NAMALWA (cell line): ENCODE measurements at regions not wholly inside any gene's neighbourhood (a gene's known extent, or its start where the extent isn't known, plus 50 kb on each side); places are given as distances from the start of the nearest gene placed in this dataset.

ENCODE experiments used
- DNase-seq: peaks from one replicate; pipeline ENCODE4 v3.0.0-alpha.2; 2015; ENCODE audit warnings: low spot score

GRCh38 chr16:7013990-7014389 lies 318.7 kb upstream of the RBFOX1 start:
- peak; percentile 30 for DNase-seq

DNA sequence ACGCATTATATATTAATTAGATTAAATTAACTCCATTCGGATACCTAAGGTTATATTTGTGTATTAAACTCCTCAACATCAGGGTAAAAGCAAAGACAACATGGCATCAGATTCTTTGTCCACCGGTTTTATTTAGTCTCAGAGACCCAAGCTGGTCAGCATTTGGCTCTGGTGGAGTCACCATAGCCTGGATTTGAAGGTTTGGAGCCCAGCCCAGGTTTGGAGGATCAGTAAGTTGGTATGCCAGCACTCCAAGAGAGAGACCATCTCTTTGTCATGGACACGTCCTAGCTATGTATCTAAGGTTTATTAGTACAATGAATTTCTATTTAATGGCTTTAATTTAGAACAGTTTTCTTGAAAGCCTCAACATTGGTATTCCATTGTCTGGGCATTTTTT lies 328.4 kb upstream of the RBFOX1 start:
- no peak for DNase-seq

- no peak for DNase-seq
Observed at GRCh38 chr16:6993544-6993943, 339.1 kb upstream of the RBFOX1 start.

DNA sequence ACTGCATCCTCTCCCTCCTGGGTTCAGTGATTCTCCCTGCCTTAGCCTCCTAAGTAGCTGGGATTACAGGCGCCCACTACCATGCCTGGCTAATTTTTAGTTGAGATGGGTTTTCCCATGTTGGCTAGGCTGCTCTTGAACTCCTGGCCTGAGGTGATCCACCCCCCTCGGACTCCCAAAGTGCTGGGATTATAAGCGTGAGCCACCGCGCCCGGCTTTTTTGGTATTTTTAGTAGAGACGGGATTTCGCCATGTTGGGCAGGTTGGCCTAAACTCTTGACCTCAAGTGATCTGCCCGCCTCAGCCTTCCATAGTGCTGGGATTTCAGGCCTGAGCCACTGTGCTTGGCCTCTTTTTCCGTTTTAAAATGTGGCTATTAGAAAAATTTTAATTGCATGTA lies 343.8 kb upstream of the RBFOX1 start:
- no peak for DNase-seq

- DNase-seq = no peak
Observed at GRCh38 chr16:6977916-6978315, 354.7 kb upstream of the RBFOX1 start.

GRCh38 chr16:6977291-6977690 lies 355.4 kb upstream of the RBFOX1 start:
- DNase-seq = no peak

DNA sequence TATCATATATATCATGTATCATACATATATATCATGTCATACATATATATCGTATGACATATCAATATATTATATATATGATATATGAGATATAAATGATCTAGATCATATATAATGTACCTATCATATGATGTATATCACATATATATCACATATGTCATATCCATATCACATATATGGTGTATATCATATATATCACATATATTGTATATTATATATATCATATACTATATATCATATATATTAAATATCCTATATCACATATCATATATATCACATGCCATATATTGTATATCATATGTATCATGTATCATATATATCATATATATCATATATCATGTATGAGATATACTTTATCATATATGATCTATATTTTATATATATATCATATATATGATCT lies 355.9 kb upstream of the RBFOX1 start:
- DNase-seq = no peak

DNA sequence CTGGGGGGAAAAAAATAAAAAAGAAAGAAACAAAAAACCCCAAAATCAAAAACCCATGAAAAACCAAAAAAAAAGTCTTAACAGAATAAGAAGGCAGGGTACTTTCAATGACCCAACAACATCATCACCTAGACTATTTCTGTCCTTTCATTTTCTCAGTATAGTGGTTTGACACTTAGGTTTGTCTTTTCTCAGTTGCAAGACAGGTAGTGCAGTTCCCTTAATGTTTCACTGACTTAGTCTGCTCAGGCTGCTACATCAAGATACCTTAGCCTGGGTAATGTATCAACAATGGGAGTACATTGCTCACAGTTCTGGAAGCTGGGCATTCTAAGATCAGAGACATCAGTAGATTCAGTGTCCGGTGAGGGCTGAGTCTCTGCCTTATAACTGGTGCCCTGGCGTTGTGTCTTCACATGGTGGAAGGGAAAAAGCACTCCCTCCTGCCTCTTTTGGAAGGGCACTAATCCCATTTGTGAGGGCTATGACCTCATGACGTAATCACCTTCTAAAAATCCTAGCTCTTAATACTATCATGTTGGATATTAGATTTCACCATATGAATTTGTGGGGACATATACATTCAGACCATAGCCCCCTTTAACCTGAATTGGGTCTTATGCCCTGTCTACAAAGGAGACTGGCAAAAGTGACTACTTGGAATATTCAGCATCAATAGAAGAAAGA lies 362.3 kb upstream of the RBFOX1 start:
- no peak for DNase-seq

GRCh38 chr16:6969594-6969993 lies 363.1 kb upstream of the RBFOX1 start:
- peak; percentile 4 for DNase-seq

DNA sequence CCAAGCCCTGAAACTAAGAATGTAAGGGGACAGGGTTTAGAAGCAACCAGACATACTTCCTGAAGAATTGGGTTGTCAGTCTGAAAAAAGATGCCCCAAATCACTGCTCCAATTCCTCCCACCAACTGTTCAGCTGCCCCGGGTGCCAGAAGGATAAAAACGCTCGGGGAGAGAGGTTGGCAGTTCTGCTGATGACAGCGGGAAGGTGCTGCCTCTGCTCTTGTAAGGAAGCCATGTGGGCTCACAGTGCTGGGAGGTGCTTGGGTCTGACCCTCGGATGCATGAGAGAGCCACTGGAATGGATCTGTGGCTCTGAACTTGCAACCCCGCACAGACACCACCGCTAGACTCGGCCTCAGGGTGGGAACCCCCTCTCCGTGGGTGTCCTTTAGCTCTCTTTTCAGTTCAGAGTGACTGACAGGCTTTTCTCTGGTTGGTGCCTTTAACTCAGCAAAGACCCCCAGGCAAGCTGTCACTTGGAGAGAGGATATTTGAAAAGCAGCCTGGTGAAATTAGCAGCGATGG lies 364.8 kb upstream of the RBFOX1 start:
- DNase-seq = no peak

DNA sequence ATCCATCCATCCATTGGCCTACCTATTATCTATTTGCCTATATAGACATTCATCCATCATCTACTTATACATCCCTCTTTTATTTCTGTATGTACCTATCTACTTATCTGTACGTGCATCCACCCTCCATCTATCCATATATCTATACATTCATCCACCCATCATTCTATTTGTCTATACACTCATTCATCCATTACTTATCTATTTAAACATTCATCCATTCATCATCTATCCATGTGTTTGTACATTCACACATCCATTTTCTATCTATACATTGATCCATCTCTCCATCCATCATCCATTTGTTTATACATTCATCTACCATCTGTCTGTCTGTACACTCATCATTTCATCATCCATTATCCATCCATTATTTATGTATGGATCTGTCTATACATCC lies 365.7 kb upstream of the RBFOX1 start:
- no peak for DNase-seq

DNA sequence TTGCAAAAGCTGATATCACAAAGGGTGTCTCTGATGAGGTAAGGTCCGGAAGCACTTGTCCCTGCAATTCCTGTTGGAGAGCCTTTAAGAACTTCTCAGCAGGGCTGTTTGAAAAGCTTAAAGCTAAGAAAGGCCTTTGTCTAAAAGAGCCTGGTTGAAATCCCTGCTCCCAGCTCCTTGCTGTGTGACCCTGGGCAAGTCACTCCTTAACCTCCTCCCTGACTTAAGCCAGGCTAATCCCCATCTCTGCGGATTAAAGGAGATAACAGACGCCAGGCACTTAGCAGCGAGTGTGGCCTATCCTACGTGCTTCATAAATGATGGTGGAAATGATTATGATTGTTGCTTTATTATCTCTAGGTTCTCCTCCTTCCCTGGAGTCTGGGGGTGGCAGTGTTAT lies 368.0 kb upstream of the RBFOX1 start:
- DNase-seq = no peak

DNA sequence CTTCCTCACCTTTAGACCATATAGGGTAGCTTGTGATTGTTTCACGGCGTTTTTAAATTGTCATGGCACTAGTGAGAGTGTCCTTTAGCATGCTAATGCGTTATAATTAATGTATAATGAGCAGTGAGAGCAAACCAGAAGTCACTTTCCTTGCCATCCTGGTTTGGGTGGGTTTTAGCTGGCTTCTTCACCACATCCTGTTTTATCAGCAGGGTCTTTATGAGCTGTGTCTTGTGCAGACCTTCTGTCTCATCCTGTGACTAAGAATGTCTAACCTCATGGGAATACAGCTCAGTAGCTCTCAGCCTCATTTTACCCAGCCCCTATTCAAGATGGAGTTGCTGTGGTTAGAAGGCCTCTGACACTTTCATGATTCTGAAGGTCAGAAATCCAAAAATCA lies 370.9 kb upstream of the RBFOX1 start:
- DNase-seq = no peak

GRCh38 chr16:6958184-6958583 lies 374.5 kb upstream of the RBFOX1 start:
- no peak for DNase-seq

DNA sequence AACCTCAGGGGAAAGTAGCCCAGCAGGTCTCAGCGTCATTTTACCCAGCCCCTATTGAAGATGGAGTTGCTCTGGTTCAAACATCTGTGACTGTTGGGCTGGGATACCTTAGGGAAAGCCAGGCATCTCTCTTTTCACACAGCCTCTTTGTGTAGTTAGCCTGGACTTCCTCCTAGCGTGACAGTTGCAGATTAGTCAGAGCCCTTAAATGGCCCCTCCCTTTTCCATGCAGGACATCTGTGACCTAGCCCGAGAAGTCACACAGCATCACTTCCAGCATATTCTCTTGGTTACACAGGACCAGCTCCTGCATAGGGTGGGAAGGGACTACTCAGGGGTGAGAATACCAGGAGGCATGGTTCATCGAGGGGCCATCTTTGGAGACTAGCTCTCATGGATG lies 375.0 kb upstream of the RBFOX1 start:
- no peak for DNase-seq

- no peak for DNase-seq
Observed at GRCh38 chr16:6956511-6956910, 376.1 kb upstream of the RBFOX1 start.

GRCh38 chr16:6955303-6955702 lies 377.3 kb upstream of the RBFOX1 start:
- DNase-seq = no peak

DNA sequence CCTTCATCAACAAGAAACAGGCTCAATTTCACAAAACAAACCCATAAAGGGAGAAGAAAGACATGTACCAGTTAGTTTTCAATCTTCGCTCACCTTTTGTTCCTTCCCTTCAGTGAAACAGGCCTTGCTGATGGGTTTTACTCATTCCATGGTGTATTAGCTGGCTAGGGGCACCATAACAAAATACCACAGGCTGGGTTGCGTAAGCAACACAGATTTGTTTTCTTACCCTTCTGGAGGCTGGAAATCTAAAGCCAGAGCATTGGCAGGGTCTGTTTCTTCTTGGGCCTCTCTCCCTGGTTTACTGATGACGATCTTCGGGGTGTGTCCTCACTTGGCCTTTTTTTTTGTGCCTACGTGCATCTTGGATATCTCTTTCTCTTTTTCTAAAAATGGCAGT lies 383.4 kb upstream of the RBFOX1 start:
- no peak for DNase-seq

- no peak for DNase-seq
Observed at GRCh38 chr16:6947291-6947690, 385.4 kb upstream of the RBFOX1 start.

DNA sequence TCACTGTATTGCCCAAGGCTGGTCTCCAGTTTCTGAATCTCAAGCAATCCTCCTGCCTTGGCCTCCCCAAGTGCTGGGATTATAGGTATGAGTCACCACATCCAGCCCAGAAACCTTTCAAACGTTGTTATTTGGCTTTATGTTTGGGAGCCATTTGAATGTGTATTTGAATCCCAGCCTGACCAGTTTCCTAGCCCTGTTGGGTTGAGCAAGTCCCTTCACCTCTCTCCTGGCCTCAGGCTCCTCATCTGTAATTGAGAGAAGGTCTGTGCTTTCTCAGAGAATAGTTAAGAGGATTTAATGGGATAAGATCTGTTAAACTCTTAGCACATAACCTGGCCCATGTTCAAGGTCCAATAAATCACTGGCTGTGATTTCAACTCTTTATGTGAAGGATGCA lies 385.8 kb upstream of the RBFOX1 start:
- DNase-seq = no peak

DNA sequence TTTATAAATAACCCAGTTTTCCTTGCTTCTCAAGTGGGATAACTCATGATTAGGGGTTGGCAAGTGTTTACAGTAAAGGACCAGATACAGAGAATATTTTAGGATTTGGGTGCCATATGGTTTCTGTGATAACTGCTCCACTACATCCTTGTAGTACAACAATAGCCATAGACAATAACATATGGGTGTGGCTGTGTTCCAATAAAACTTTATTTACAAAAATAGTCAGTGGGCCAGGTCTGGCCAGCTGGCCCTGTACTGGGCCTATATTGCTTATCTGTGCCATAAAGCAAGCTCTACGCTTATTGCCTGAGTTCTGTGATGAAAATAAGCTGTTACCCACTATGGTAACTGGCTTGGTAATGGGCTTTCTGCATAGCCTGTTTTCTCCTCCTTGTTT lies 386.5 kb upstream of the RBFOX1 start:
- DNase-seq = no peak

- no peak for DNase-seq
Observed at GRCh38 chr16:6940968-6941367, 391.7 kb upstream of the RBFOX1 start.

DNA sequence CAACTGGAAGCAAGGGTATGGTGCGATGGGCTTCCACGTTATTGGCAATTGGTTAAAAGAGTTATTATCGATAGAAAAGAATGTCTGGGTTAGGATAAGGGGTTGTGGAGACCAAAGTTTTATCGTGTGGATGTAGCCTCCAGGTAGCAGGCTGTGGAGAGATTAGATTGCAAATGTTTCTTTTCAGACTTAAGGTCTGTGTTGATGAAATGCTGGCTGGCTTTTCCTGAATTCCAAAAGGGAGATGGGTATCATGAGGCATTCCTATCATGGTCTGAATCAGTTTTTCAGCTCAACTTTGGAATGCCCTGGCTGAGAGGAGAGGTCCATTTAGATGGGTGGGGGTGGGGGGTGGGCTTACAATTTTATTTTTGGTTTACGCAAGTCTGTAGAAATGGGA lies 395.0 kb upstream of the RBFOX1 start:
- no peak for DNase-seq

- DNase-seq = no peak
Observed at GRCh38 chr16:6932871-6933385, 399.7 kb upstream of the RBFOX1 start.
